HG03064 (cell line): ENCODE measurements at regions not wholly inside any gene's neighbourhood (a gene's known extent, or its start where the extent isn't known, plus 50 kb on each side); places are given as distances from the start of the nearest gene placed in this dataset.
"Not testable (repeated sequence)": the region's sequence is repeated elsewhere in the genome, so short reads cannot be mapped to it uniquely, and the experiment has no call there.

ENCODE experiments used
- ATAC-seq: cut with Tn5 transposase; IDR thresholded peaks from one replicate; pipeline ENCODE4 v1.9.1; 2021; ENCODE audit warnings: low read depth; ENCODE audit not compliant: unreplicated experiment

DNA sequence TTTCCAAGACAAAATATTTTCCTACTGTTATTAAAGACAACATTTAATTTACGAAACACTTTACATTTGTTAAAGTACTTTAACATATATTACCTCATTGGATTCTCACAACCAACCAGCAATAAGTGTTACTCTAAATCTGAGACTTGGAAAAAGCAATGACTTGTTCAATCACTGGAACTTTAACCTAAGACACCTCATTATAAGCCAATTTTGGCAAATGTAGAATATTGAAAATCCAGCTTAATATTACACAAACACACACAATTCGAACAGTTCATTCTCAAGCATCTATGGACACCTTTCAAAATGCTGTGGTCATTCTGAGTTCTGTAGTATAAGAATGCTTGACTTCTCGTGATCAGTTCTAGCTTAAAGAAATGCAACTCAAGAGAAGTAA, 619.4 kb upstream of the CHAC2 start:
- ATAC-seq = no peak

DNA sequence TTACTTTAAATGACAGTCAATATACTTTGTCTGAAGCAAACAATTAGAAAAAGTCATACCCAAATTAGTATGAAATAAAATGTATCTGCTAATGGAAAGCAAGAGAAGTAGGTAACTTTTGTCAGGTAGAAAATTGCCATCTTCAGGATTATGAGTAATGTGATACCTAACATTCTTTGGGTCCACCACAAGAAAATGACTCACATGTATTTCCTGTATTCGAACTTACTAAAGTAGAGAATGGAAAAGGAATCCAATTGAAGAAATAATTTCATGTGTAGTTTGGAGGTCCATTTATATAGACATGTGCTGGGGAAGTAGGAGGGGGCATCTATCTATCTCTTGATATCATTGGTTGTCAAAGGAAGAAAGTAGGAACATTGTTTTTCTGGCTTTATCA, 636.2 kb upstream of the CHAC2 start:
- ATAC-seq = no peak

DNA sequence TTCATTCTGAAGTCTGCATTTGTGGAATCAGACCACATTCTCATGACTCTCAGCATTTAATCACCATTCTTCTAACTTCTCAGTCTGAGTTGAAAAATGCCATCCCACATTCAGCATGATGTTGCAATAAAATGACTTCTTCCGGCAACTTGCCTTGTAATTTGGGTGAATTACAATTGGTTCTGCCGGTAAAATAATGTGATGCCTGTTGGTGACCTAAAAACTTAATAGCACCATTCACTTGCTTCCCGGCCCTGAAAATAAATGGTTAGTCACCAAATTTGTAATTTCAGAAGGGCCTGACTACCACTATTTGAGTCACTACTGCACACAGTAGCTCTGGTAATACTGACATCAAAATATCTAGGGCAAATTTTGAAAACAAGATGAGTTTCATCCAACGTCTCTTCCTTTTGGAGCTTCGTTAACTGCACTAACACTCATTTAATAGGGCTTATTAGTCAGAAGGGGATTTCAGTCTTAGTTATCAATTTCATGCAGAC, 637.1 kb upstream of the CHAC2 start:
- no peak for ATAC-seq

DNA sequence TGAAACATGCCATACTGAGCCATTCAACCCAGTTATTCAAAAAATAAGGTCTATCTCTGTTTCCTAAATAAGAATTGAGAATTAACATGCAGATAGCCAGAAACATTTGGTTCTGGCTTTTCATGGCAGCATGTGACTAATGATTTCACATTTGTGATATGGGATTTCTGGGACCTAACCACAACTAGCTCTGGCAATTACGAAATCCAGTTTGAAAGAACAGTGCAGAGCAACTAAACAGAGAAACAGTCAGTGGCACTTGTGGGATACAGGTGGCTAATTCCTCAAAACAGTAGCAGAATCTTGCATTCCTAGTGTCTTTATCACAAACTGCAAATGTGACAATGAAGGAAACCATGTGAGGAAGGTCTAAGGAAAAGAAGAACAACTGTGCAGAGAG, 637.8 kb upstream of the CHAC2 start:
- ATAC-seq = no peak

DNA sequence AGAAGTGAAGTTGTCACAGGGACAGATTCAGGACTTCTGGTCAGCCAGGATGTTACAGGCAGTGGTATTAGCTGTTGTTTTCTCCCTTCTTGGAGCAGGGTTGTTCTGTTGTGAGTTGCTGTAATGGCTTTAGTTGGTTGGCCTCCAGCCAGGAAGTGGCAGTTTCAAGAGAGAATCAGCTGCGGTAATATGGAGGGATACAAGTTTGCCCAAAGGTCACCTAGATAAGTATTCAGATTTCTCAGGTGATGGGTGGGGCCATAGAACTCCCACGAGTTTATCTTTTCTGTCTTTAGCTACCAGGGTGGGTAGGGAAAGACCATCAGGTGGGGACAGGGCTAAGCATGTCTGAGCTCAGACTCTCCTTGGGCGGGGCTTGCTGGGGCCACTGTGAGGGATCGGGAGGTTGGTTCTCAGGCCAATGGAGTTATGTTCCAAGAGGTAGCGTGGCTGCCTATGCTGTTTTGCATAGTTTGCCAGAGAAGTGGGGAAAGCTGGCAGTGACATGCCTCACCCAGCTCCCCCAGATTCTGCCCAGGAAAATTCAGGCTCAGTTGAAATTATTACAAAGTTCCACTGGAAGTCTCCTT, 640.4 kb upstream of the CHAC2 start:
- no peak for ATAC-seq

DNA sequence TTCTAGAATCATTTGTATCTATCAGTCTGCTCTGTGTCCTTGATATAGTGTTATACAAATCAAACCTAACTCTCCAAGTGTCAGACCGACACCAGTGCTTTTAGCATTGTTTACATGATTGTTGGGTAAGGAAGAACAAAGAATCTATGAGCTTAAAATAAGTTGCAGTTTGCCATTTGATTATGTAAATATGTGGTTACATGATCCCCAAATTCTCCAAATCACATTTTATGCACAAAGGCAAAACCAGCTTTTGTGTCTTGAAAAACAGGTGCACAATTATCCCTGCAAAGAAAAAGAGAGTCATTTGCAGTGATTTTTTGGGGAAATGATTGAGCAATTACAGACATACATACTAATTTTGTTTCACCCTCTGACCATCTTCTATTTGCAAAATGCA, 652.6 kb upstream of the CHAC2 start:
- ATAC-seq = no peak

DNA sequence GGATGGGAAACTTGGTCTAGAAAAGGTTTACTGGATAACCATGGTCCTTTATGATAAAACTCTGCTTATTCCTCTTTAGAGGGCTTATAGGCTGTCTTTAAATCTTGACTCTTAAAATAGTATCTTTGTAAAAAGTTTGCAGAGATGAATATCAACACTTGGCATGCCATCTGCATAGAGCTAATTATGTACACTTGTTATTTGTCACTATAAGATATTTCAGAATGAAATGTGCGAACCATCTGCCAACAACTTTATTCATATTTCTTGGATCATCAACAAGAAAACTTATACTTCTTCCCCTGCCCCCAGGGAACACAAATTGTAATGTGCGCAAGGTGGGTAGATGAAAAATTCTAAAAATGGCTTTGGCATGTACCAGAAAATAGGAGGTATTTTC, 653.0 kb upstream of the CHAC2 start:
- ATAC-seq = no peak

DNA sequence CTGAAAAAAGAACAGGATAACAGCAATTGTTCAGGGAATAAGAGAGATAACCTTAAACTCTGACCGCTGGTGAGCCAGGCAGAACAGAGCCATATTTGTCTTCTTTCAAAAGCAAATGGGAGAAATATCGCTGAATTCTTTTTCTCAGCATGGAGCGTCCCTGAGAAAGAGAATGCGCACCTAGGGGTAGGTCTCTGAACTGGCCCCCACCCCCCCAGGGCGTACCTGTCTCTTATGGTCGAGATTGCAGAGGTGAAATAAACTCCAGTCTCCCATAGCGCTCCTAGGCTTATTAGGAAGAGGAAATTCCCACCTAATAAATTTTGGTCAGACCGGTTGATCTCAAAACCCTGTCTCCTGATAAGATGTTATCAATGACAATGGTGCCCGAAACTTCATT, 655.2 kb upstream of the CHAC2 start:
- ATAC-seq = not testable (repeated sequence)

DNA sequence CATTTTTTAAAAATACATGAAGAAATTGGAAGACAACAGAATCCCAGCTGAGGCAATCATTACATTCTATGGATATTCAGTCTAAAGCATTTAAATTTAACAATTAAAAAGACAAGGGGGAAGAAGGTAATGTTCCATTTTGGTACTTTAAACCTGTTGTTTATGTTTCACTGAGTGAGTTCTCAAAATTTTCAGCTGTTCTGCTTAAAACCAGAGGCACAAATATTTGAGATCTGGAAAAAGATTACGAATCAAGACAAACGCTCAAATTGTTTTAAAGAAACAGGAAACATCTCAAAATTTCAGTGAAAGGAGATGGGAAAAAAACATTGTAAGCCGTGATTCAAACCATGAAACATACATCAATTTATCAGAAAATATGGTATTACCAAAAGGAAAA, 656.2 kb upstream of the CHAC2 start:
- ATAC-seq = no peak

DNA sequence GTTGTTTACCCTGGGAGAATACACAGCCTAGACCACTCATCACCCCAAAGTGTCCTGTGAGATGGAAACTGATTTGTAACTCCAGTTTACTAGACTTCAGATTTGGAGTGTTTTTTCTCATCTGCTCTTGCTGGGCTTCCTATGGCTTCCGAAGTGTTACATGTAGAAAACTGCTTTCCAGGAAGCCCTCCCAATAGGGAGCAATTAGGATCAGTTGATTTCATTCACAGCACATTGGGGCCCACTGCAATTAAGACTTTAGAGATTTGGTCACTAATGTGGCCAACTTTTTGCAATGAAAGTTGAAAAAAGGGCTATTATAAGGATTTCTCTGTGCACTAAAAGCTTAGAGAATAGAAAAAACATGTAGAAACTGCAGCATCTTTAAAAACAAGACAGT, 656.6 kb upstream of the CHAC2 start:
- ATAC-seq = no peak

DNA sequence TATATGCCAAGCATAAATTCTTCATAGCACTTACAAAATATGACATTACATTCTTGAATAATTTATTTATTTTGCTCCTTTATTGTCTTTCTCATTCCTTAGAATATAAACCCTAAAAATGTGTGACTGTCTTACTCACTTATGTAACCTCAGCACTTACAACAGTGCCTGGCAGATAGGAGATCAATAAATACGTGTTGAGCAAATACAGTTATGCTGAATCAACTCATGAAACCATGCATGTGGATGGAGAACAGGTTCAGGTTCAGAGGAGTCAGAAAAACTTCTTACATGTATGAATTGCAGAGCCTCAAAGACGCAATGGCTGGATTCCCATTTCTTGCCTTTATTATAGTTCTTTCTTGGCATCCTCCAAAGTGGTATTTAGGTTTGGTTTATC, 659.4 kb upstream of the CHAC2 start:
- ATAC-seq = no peak

DNA sequence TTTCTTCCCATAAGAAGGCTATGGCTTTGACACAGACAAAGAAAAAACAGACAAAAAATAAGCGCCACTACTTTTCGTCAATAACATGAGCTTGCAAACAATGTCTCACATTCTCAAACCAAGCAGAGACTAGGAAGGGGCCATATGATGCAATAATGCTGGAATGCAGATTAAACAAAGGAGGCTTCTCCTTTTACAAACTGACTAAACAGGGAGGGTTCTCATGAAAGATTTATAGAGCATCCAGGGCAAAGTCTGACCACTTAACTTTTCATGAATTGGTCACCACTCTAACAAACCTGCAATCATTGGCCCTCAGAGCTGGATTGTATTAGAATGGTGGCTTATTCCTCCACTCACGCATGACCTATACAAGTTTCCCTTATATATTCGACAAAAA, 663.3 kb upstream of the CHAC2 start:
- no peak for ATAC-seq

DNA sequence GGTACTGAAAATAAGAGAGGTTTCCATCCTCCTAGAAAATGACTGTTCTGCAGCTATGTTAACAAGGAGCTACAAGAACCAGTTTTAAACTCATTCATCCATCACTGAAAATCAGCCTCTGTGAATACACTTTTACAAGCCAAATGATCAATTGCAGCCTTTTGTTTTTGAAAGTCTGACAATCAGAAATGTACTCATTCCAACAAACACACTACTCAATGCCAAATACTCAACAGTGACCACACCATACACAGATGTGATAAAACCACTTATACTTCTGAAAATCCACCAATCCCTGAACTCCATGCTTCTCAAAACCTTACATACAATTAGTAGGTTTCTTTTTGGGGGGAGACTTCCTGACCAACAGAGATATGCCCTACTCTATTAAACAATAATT, 663.9 kb upstream of the CHAC2 start:
- no peak for ATAC-seq

DNA sequence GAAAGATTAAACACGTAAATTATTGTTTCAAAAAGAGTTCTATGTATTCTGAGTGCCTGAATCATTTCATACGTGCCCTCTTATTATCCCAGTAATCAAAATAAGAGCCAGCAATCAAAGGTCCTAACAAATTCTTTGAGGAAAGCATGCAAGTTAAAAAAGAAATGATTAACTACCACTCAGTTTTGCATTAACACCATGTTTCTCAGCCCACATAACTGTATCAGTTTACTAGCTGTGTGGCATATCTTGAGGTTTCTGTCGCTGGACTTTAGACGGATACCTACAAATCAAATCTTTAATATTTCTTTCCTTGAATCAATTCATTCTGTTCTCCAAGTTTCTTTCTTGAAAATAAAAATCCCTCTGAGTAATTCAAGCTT, 668.9 kb upstream of the CHAC2 start:
- ATAC-seq = no peak

DNA sequence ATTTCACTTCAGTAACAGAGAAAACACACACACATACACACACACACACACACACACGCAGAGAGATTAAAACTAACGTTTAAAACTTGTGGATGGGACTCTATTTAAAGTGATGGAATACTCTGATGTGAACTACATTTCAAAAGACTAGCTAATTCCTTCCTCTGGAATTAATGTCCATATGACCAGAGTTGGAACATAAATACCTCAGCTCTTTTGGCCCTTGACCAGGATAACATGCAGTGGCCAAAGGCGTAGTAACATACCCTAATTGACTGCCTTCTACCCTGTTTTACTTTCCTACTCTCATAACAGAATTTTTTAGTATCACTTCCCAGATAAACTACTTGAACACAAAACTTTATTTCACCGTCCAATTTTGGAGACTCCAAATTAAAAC, 671.3 kb upstream of the CHAC2 start:
- ATAC-seq = no peak

DNA sequence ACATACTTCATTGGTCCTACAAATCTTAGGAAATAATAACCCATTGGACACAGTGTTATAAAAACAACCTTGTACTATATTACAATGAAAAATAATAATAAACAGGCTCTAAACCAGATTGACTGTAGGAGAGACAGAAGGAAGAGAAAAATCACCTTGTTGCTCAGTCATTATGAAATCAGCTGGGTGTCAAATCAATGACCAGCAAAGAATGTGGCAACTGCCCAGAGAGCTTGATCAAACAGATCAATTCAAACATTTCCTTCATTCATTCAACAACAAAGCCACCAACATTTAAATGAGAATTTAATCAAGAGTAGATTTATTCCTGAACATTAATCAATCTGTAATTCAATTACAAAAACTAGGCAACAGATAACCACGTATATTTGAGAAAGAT, 671.9 kb upstream of the CHAC2 start:
- ATAC-seq = no peak

DNA sequence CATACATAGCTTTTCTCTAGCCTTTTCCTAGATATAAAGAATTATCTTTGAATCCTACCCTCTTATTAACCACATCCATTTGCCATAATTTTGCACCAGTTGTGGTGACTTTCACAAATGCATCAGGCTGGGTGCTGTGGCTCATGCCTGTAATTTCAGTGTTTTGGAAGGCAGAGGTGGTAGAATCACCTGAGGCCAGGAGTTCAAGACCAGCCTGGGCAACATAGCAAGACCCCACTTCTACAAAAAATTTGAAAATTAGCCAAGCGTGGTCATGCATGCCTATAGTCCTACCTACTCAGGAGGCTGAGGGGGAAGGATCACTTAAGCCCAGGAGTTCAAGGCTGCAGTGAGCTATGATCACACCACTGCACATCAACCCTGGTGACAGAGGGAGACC, 672.4 kb upstream of the CHAC2 start:
- no peak for ATAC-seq

DNA sequence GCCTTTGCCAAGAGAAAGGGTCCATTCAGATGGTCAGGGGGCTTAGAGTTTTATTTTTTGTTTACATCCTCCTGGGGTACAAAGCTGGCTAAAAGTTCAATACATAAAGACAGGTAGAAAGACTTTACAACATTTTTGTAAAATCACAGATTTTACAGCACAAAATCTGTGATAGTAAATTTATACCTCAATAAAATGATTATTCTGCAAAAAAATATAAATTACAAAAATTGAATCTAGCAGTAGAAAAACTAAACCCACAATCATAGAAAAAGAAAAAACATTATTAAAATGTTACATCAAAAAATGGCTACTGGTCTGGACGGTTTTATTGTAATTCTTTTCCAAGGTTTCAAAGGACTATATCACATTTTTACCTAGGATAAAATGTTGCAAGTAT, 674.2 kb upstream of the CHAC2 start:
- ATAC-seq = no peak

DNA sequence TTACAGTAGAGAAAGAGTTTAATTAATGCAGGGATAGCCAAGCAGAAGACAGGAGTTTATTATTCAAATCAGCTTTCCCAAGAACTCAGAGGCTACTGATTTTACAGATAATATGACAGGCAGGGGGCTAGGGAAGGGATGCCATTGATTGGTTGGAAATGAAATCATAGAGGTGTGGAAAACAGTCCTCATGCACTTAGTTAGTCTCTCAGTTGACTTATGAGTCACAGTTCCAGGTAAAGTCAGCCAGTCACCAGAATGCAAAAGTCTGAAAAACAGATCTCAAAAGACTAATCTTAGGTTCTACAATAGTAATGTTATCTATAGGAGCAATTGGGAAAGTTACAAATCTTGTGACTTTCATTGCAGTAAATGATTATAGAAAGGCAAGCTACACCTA, 676.4 kb upstream of the CHAC2 start:
- ATAC-seq = no peak

DNA sequence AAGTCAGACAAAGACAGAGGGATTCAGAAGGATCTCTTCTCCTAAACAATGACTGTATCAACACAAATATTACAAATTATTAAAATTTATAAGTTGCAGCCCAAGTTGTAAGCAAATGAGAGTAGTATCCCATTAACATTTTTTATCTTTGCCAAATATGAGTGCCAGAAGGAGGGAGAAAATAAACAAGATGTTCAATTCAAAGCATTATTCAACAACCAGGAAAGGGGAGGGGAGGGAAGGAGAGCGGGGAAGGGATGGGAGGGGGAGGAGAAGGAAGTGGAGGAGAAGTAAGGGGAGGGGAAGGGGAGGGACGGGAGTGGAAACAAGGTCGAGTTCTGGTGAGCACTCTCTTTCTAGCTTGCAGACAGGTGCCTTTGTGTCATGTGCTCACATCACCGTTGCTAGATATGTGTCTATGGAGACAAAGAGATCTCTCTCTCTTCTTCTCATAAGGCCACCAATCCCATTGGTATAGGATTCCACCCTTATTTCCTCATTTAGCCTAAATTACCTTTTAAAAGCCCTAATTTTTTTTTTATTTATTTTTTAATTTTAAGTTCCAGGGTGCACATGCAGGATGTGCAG, 679.6 kb upstream of the CHAC2 start:
- no peak for ATAC-seq

DNA sequence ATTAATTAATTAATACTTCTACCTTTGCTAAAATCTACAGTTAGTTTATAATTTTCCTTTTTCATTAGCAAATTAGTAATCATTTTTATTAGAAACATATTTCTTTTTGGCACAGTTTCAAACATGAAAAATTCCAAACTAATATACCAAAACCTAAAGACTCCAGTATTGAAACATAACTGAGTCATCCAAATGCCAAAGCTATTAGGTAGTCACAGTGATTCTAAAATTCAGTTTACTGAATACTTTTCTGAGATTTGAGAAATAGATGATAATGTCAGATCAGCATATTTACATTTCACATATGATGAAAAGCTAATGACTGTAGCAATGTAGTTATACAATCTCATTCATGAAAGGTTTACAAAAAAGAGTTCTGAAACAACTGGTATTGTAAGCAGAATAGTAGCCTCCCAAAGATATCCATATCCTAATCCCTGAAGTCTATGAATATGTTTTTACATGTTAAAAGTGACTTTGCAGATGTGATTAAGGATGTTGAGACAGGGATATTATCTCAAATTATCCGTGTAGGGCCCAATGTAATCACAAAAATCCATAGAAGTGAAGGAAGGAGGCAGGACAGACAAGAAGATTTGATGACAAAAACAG, 680.2 kb upstream of the CHAC2 start:
- ATAC-seq = no peak

DNA sequence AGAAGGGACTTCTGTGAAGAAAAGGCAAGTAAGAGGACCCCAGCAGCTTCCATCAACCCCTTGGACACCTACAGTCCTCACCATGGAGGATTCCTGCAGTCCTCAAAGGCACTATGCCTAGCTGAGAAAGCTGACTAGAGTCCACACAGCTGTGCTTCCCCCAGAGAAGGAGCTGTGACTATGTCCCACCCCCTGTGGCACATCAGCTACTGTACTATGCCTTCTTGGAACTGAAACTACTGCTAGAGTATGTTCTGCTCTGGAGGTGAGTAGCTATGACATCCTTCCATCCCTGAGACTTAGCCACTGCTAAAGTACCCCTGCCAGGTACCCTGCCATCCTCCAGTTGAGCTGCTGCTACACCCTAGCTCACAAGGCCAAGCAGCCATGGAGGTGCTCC, 690.2 kb upstream of the CHAC2 start:
- ATAC-seq = no peak
